ENCODE measurements at regions not wholly inside any gene's neighbourhood (a gene's known extent, or its start where the extent isn't known, plus 50 kb on each side); places are given as distances from the start of the nearest gene placed in this dataset.

DNA sequence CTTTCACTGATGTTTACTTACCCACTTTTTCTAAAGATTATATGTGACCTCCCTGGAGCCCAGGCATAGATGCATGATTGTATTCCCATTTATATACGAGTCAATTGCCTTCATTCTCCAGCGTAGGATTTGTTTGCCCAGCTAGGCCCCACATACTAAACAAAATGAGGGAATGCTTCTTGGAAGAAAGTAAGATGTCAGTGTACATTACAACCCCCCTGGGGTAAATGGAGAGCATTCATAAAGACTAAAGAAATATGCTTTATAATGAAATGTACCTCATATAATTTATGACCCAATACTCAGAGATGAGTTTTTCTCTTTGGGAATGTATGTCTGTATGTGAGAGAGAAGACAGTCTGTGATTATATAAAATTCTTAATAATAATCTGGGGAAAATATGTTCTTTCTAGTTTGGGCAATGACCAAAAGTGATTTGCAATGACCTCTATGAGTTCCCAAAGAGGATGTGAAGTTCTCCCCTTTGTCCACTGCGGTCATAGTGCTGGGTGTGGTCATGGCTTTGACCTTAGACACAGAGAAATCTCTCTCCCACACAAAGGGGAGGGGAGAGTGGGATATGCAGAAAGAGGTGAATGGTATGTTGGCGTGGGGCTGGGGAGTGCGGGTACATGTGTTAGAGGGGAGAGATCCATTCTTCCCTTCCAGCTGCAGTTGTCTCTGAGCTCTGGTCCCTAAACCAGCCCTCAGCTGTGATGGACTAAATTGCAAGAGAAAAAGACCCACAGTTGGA, 175.6 kb downstream of the EN1 start:
- Mint-ChIP-seq H3K4me1 (ENCODE audit: low read depth) (no peaks in the 10 kb centered on the region), H3K9me3 (no peaks in the 10 kb centered on the region), H3K36me3 (ENCODE audit: insufficient read depth) (no peaks in the 10 kb centered on the region), H3K4me3 (no peak overlapping the region), H3K27me3 (ENCODE audit: low read depth) (peaks cover 3% of the 10 kb centered on the region)
- DNase-seq (no peak), ATAC-seq (no peak)

DNA sequence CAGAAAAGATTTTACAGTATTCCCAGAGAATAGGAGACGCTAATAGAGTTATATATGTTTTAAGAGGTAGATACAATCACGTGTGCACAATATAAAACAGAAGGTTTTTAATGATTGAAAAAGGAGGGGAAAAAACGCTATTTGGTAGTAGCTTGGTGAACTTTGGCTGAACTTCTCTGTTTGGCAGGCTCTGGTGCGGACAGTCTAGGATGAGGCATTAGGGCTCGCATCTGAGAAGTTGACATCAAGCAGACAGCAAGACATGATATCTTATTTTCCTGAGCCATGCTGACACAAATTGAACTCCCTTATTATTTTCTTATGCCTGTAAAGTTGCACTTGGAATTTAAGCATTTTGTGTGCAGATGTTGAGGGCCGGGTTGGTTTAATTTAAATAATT, 176.6 kb downstream of the EN1 start:
- H3K27me3 Mint-ChIP-seq (ENCODE audit: low read depth): peaks cover 3% of the 10 kb centered on the region
- no peak for DNase-seq
- no peaks in the 10 kb centered on the region for H3K4me1 Mint-ChIP-seq (ENCODE audit: low read depth)
- no peaks in the 10 kb centered on the region for H3K9me3 Mint-ChIP-seq
- no peaks in the 10 kb centered on the region for H3K36me3 Mint-ChIP-seq (ENCODE audit: insufficient read depth)
- H3K4me3 Mint-ChIP-seq: no peak overlapping the region
- no peak for ATAC-seq

DNA sequence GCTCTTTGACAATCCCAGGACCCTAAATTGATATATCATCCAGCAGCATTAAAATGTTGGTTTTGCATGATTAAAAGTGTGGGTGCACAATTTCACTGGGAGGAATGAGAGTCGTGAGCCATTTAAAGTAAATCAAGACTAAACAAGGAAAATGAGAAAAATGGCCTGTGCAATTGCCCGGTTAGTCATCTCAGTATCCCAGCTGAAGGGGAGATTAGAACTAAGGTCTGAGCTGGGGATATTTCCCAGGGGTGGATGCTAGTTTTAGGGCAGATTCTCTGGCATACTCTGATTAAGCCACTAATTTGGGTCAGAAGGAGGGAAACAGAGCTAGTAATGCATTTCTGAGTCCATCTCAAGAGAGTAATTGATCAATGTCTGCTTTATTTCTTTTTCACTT, 177.2 kb downstream of the EN1 start:
- no peaks in the 10 kb centered on the region for H3K9me3 Mint-ChIP-seq
- DNase-seq: no peak
- ATAC-seq: no peak
- no peaks in the 10 kb centered on the region for H3K36me3 Mint-ChIP-seq (ENCODE audit: insufficient read depth)
- no peaks in the 10 kb centered on the region for H3K4me1 Mint-ChIP-seq (ENCODE audit: low read depth)
- H3K27me3 Mint-ChIP-seq (ENCODE audit: low read depth): peaks cover 7% of the 10 kb centered on the region
- H3K4me3 Mint-ChIP-seq: no peak overlapping the region

DNA sequence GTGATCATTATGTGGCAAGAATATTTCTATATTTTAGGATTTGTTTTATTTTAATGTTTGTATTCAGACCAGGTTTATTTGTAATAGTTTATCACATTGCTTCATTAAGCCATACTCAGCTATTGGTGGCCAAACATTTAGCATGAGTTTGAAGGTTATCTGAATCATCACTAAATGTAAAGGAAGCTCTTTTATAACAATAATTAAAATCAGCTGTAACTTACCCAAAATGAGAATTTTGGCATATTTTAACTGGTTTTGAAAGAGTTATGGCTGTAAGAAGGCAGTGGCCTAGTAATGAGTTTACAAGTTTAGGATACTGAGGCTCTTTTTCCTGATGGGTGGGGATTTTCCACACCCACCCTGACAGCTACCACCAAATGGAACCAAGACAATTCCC, 177.8 kb downstream of the EN1 start:
- no peaks in the 10 kb centered on the region for H3K4me1 Mint-ChIP-seq (ENCODE audit: low read depth)
- no peak overlapping the region for H3K4me3 Mint-ChIP-seq
- no peaks in the 10 kb centered on the region for H3K36me3 Mint-ChIP-seq (ENCODE audit: insufficient read depth)
- DNase-seq (no peak), ATAC-seq (no peak)
- peaks cover 8% of the 10 kb centered on the region for H3K27me3 Mint-ChIP-seq (ENCODE audit: low read depth)
- no peaks in the 10 kb centered on the region for H3K9me3 Mint-ChIP-seq

DNA sequence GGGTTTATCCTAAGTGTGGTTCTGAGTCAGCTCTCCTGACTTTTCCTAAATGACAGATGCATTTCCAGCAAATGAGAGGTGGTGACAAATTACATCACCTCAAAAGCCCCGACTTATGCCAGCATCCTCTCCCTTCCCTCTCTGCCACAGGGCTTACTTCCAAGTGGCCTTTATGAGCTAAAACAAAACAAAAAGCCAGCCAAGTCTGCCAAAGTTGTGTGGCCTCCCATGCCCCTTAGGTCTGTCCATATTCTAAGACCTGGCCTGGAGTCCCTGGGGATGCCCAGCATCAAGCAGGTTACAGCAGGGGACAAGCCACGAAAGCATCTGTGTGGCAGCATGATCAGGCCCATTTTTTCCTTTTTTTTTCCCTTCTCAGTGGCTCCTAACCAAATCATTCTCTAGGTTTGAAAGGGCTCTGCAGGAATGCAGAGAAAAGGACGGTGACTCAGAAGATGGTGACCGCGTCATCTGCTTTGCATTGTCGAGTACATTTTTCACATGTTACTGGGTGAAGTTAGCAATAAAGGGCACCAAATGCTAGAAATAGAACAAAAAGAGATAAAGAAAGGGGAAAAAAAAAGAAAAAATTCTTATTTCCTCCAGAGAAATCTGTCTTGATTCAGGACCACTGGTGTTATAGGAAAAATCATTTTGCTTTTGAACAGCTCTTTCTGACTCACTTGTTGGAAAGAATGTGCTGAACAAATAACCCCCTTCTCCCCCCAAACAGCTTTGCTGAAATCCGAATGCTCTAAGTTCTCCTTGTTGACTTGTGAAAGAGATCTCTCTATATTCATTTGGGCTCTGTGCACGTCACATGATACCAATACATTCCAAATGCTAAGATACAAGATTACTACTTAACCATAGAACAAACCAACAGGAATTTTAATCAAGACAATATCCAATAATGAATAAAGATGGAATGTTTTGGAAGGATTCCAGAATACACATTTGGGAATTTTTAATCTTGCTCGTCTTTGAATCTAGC, 178.7 kb downstream of the EN1 start:
- Mint-ChIP-seq H3K9me3 (no peaks in the 10 kb centered on the region), H3K4me3 (no peak overlapping the region), H3K4me1 (ENCODE audit: low read depth) (no peaks in the 10 kb centered on the region), H3K36me3 (ENCODE audit: insufficient read depth) (no peaks in the 10 kb centered on the region), H3K27me3 (ENCODE audit: low read depth) (peaks cover 5% of the 10 kb centered on the region)
- ATAC-seq: no peak
- no peak for DNase-seq

DNA sequence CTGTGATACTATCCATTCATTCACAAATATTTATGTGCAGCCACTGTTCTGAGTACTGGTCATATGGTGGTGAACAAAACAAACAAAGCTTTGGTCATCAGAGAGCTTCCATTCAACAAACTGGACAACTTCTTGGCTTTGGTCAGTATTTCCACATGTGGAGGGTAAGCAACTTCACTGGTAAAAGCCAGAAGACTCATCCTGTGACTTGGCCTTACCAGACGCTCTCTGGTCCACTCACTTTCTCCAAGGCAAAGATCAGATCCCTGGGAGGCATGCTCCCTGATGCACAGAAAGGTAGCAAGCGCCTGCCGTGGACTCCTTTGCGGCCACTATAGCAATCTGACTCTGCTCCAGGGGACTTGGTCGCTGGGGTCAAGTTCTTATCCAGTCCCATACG, 179.5 kb downstream of the EN1 start:
- ATAC-seq: no peak
- Mint-ChIP-seq H3K4me1 (ENCODE audit: low read depth) (no peaks in the 10 kb centered on the region), H3K36me3 (ENCODE audit: insufficient read depth) (no peaks in the 10 kb centered on the region), H3K4me3 (no peak overlapping the region), H3K27me3 (ENCODE audit: low read depth) (peaks cover 5% of the 10 kb centered on the region), H3K9me3 (no peaks in the 10 kb centered on the region)
- DNase-seq: no peak

DNA sequence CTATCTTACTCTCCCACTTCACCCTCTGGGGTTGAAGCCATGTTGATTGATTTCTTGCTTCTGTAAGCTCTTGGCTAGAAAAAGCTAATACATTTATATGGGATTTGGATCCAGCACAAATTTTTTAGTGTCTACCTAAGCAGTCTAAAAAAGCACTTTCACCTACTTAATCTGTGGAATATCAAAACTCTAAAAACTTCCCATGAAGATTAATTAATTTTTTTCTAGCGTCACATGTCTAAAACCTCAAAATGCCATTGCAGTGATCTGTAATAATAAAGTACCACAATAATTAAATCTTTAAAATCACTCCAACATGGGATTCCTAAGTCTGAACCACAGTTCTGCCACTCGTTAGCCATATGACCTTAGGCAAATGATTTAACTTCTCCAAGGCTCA, 180.1 kb downstream of the EN1 start:
- no peak for ATAC-seq
- Mint-ChIP-seq H3K36me3 (ENCODE audit: insufficient read depth) (no peaks in the 10 kb centered on the region), H3K9me3 (no peaks in the 10 kb centered on the region), H3K27me3 (ENCODE audit: low read depth) (peaks cover 5% of the 10 kb centered on the region), H3K4me3 (no peak overlapping the region), H3K4me1 (ENCODE audit: low read depth) (no peaks in the 10 kb centered on the region)
- no peak for DNase-seq

DNA sequence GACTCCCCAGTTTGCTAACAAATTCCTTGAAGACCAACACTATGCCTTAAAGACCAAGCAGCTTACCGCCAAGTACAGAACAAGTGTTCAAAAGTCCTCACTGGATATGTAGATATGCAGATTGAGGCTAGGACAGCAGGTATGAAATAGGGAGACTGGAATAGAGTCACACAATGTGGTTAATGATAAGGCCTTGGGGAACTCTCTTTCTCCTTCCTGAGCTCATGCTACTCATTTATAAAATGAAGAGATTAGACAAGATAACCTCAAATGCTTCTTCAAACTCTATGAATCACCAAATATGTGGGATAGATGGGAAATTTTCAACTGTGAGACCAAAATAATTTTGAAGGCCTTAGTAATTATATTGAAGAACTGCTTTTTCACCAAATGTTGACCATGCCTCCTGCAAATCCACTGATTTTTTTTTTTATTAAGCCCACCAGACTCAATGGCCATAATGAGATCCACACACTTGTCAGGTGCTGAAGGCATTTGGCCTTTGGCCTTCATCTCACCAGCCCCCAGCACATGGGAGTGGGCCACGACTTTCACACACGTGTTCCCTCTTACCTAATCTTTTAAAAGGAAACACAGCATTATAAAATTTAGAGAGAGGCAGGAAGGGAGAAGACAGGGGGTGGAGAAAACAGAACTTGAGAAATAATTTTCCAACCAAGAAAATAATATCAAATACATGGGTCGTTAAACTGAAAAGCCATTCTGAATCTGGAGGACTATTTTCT, 181.5 kb downstream of the EN1 start:
- no peaks in the 10 kb centered on the region for H3K9me3 Mint-ChIP-seq
- ATAC-seq: no peak
- no peaks in the 10 kb centered on the region for H3K4me1 Mint-ChIP-seq (ENCODE audit: low read depth)
- H3K36me3 Mint-ChIP-seq (ENCODE audit: insufficient read depth): no peaks in the 10 kb centered on the region
- H3K27me3 Mint-ChIP-seq (ENCODE audit: low read depth): peaks cover 5% of the 10 kb centered on the region
- DNase-seq: no peak
- no peak overlapping the region for H3K4me3 Mint-ChIP-seq

DNA sequence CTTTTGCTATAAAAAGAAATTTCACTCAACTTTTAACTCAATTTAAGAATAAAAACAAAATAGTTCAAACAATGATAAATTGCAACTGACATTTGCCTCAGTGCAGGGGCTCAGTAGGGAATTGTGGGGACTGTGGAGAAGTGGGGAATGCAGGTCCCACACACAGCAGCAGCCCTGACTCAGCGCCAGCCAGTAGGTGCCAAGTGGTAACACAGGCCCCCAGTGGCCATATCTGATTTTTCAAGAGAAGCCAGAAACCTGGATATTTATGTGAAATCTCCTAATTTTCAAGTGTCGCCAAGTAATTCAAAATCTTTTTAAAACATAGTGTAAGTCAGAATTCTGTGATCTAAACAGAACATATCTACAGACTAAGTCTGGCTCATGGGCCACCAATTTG, 186.3 kb downstream of the EN1 start:
- H3K9me3 Mint-ChIP-seq: no peaks in the 10 kb centered on the region
- no peaks in the 10 kb centered on the region for H3K36me3 Mint-ChIP-seq (ENCODE audit: insufficient read depth)
- no peaks in the 10 kb centered on the region for H3K4me1 Mint-ChIP-seq (ENCODE audit: low read depth)
- no peak for ATAC-seq
- no peak overlapping the region for H3K4me3 Mint-ChIP-seq
- H3K27me3 Mint-ChIP-seq (ENCODE audit: low read depth): peaks cover 5% of the 10 kb centered on the region
- DNase-seq: no peak

DNA sequence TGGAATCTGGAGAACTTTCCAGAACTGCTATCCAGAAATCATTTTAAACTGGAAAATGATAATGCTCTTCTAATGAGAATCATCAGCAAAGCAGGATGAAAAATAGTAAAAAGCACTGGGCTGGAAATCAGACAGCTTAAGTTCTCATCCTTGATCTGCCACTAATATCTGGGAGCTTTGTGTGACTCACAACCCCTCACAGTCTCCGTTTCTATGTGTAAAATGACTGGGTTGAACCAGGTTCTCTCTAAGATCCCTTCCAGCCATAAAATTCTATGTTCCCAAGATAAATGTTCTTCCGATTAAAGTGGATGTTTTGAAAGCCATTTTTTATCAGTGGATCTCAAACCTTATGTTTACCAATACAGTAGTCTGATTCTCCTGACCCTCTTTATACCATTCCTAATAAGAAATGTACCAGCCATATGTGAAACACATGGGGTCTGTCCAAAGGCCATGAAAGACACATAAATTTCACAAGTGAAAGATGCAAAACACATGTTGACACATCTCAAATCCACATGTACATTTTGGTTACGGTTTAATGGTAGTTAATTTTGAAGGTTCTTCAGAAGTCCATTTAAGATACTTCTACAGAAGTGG, 188.8 kb downstream of the EN1 start:
- DNase-seq: no peak
- Mint-ChIP-seq H3K4me1 (ENCODE audit: low read depth) (no peaks in the 10 kb centered on the region), H3K36me3 (ENCODE audit: insufficient read depth) (no peaks in the 10 kb centered on the region), H3K27me3 (ENCODE audit: low read depth) (no peaks in the 10 kb centered on the region), H3K9me3 (no peaks in the 10 kb centered on the region), H3K4me3 (no peak overlapping the region)
- ATAC-seq: no peak

DNA sequence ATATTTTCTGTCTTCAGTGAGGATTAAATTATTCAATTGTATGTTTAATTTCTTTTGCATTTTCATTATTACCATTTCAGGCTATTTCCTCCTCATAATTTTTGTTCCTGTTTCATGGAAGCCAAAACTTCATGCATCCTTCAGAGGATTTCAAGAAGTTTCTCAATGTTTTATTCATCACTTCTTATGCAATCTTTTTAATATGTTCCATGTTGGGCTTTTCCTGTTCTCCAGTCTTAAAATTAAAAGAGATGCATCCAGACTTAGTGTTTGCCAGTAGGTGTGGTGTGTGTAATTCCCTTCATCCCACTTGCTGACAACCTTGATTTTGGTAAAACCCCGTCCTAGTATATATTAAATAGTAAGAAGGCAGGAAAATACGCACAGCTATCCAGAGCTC, 190.0 kb downstream of the EN1 start:
- no peaks in the 10 kb centered on the region for H3K4me1 Mint-ChIP-seq (ENCODE audit: low read depth)
- no peaks in the 10 kb centered on the region for H3K9me3 Mint-ChIP-seq
- DNase-seq: no peak
- no peaks in the 10 kb centered on the region for H3K27me3 Mint-ChIP-seq (ENCODE audit: low read depth)
- ATAC-seq: no peak
- H3K4me3 Mint-ChIP-seq: no peak overlapping the region
- H3K36me3 Mint-ChIP-seq (ENCODE audit: insufficient read depth): no peaks in the 10 kb centered on the region

DNA sequence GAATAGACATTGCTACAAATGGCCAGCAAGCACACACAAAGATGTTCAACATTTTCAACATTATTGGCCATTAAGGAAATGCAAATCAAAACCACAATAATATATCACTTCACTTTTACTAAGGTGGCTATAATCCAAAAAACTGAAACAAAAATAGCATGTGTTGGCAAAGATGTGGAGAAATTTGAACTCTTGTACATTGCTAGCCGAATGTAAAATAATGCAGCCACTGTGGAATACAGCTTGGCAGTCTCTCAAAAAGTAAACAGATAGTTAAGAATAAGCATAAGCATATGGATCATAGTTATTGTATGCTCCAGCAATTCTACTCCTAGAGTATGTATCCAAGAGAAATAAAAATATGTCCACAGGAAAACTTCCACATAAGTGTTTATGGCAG, 192.5 kb downstream of the EN1 start:
- Mint-ChIP-seq H3K4me1 (ENCODE audit: low read depth) (no peaks in the 10 kb centered on the region), H3K36me3 (ENCODE audit: insufficient read depth) (no peaks in the 10 kb centered on the region), H3K4me3 (no peak overlapping the region), H3K27me3 (ENCODE audit: low read depth) (peaks cover 8% of the 10 kb centered on the region), H3K9me3 (peaks cover 10% of the 10 kb centered on the region)
- ATAC-seq: no peak
- no peak for DNase-seq

DNA sequence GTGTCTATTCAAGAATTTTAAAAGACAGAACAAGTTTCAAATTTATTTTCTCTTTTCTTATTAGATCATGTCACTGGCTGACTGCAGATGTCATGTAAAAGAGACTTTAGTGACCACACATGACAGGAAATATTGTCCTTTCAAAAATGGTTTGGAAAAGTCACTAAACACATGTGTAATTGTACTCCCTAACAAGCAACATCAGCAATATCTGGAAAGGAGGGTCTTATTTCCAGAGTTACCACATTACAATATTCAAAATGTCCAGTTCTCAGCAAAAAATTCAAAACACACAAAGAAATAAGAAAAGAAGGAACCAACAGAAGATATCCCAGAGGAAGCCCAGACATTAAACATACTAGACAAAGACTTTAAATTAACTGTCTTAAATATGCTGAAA, 197.1 kb downstream of the EN1 start:
- no peaks in the 10 kb centered on the region for H3K4me1 Mint-ChIP-seq (ENCODE audit: low read depth)
- H3K36me3 Mint-ChIP-seq (ENCODE audit: insufficient read depth): no peaks in the 10 kb centered on the region
- peaks cover 11% of the 10 kb centered on the region for H3K27me3 Mint-ChIP-seq (ENCODE audit: low read depth)
- ATAC-seq: no peak
- H3K4me3 Mint-ChIP-seq: no peak overlapping the region
- no peak for DNase-seq
- peaks cover 10% of the 10 kb centered on the region for H3K9me3 Mint-ChIP-seq

DNA sequence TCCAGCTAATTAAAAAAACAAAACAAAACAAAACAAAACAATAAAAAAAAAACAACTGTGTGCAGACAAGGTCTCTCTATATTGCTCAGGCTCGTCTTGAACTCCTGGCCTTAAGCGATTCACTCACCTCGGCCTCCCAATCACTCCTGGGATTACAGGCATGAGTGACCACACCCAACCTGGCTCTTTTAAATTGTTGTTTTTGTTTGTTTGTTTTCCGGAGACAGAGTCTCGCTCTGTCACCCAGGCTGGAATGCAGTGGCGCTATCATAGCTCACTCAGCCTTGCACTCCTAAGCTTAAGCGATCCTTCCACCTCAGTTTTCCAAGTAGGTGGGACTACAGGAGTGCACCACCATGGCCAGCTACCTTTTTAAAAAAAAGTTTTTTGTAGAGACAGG, 201.6 kb downstream of the EN1 start:
- DNase-seq (no peak), ATAC-seq (no peak)
- no peaks in the 10 kb centered on the region for H3K4me1 Mint-ChIP-seq (ENCODE audit: low read depth)
- peaks cover 7% of the 10 kb centered on the region for H3K9me3 Mint-ChIP-seq
- H3K36me3 Mint-ChIP-seq (ENCODE audit: insufficient read depth): no peaks in the 10 kb centered on the region
- no peak overlapping the region for H3K4me3 Mint-ChIP-seq
- H3K27me3 Mint-ChIP-seq (ENCODE audit: low read depth): peaks cover 8% of the 10 kb centered on the region

Data from activated T-cell treated with anti-CD3 and anti-CD28 coated beads, Interleukin-2, amount 50 U/mL, for 4 hours (primary cell).